T-cell (primary cell): ENCODE measurements at regions not wholly inside any gene's neighbourhood (a gene's known extent, or its start where the extent isn't known, plus 50 kb on each side); places are given as distances from the start of the nearest gene placed in this dataset.

Experiments used
- ATAC-seq, 4 experiments: fragments of 200-7000 bp in 3 of 4; fragments of 150-1000 bp in 1 of 4; cut with Tn5 transposase; replicated peaks in 1 of 4; 1 replicate in 3 of 4; 2 replicates in 1 of 4; pipeline ENCODE4 v1.10.0; 2021; ENCODE audit warnings: moderate library complexity in 3 of 4, mild to moderate bottlenecking in 2 of 4, moderate number of reproducible peaks in 1 of 4
- CTCF ChIA-PET, 2 donors: fragments of 300-600 bp; sonication (Branson Sonifier 250); formaldehyde crosslinking; loops; one replicate each; lab custom pipeline; 2022; ENCODE audit warnings: antibody characterized with exemption in 2 of 2; lab: Charles Lee
- POLR2A ChIA-PET, 2 donors: fragments of 300-600 bp; sonication (Branson Sonifier 250); formaldehyde crosslinking; loops; one replicate each; lab custom pipeline; 2022; ENCODE audit warnings: antibody characterized with exemption in 2 of 2; lab: Charles Lee
- DNase-seq, 35 experiments: peaks; one replicate each; pipeline versions ENCODE4 v3.0.0 to v3.0.0-alpha.2; 2013 to 2023
- H3K27ac ChIP-seq: one replicate; pipeline ENCODE4 v1.5.1; 2013; ENCODE audit warnings: low read length
- H3K27me3 ChIP-seq, 2 experiments: replicated peaks in 1 of 2; 1 replicate in 1 of 2; 2 replicates in 1 of 2; pipeline versions ENCODE4 v1.6.1 to v1.7.0; 2013; ENCODE audit warnings: low read length in 1 of 2, mixed read lengths in 1 of 2; ENCODE audit not compliant: control insufficient read depth in 2 of 2, insufficient read depth in 2 of 2; ENCODE audit errors: extremely low read depth in 1 of 2
- H3K36me3 ChIP-seq, 2 donors: 1 replicate in 1 of 2; 2 replicates in 1 of 2; pipeline versions ENCODE4 v1.6.1 to v1.7.0; 2013; ENCODE audit warnings: low read length in 1 of 2; ENCODE audit not compliant: control insufficient read depth in 2 of 2, insufficient read depth in 1 of 2; ENCODE audit errors: extremely low read depth in 1 of 2
- H3K4me1 ChIP-seq, 2 experiments: 1 replicate in 1 of 2; 2 replicates in 1 of 2; pipeline versions ENCODE4 v1.6.1 to v1.7.0; 2013; ENCODE audit warnings: low read length in 2 of 2, mixed read lengths in 1 of 2; ENCODE audit not compliant: insufficient read depth in 2 of 2, control insufficient read depth in 1 of 2; ENCODE audit errors: extremely low read depth in 1 of 2
- H3K4me3 ChIP-seq, 2 donors: 1 replicate in 1 of 2; 2 replicates in 1 of 2; pipeline versions ENCODE4 v1.5.1 to v1.7.0; 2013; ENCODE audit warnings: mild to moderate bottlenecking in 2 of 2, low read length in 1 of 2, moderate library complexity in 1 of 2; ENCODE audit not compliant: control insufficient read depth in 1 of 2; ENCODE audit errors: extremely low read depth in 1 of 2
- H3K9me3 ChIP-seq: 2 replicates; pipeline ENCODE4 v1.7.0; 2013
- H3K27ac Mint-ChIP-seq, 2 donors: one replicate each; pipeline ENCODE4 v1.8.0; 2020 to 2021; ENCODE audit warnings: mild to moderate bottlenecking in 2 of 2, mixed read lengths in 2 of 2
- H3K27me3 Mint-ChIP-seq, 2 donors: one replicate each; pipeline ENCODE4 v1.8.0; 2021 to 2022; ENCODE audit warnings: mixed read lengths in 2 of 2
- H3K36me3 Mint-ChIP-seq: one replicate; pipeline ENCODE4 v1.8.0; 2021; ENCODE audit warnings: mixed read lengths
- H3K4me1 Mint-ChIP-seq, 3 donors: one replicate each; pipeline ENCODE4 v1.8.0; 2020 to 2022; ENCODE audit warnings: mixed read lengths in 3 of 3, mild to moderate bottlenecking in 1 of 3
- H3K4me3 Mint-ChIP-seq, 3 donors: one replicate each; pipeline ENCODE4 v1.8.0; 2020 to 2022; ENCODE audit warnings: mild to moderate bottlenecking in 3 of 3, mixed read lengths in 3 of 3, moderate library complexity in 3 of 3
- H3K9me3 Mint-ChIP-seq, 3 donors: one replicate each; pipeline ENCODE4 v1.8.0; 2020 to 2022; ENCODE audit warnings: mixed read lengths in 3 of 3
- WGBS: methylation state at CpG from one replicate; pipeline ENCODE4 v1.1.5; 2013; ENCODE audit warnings: missing lambda C conversion rate; ENCODE audit not compliant: insufficient coverage; 5-methylcytosine and 5-hydroxymethylcytosine counted together

GRCh38 chr10:3241967-3242650, 69.5 kb upstream of the PITRM1 start:
- no peak overlapping the region for H3K27ac Mint-ChIP-seq
- peaks cover 0 to 7% (median 4%) of the 10 kb centered on the region in 3 donors for H3K4me1 Mint-ChIP-seq
- Histone ChIP-seq H3K4me3 (no peak overlapping the region), H3K9me3 (no peaks in the 10 kb centered on the region), H3K36me3 (no peaks in the 10 kb centered on the region), H3K27me3 (peaks cover 0 to 42% of the 10 kb centered on the region in 2 experiments), H3K27ac (no peak overlapping the region), H3K4me1 (peaks cover 0 to 11% of the 10 kb centered on the region in 2 experiments)
- ChIA-PET POLR2A (no interaction called here), CTCF (interaction anchor here in 1 of 2 donors (2.6 kb wide), 1 partner anchor 1414 kb away, joined by 14 read pairs; no protein-coding TSS in a partner anchor)
- no peak for DNase-seq
- no peaks in the 10 kb centered on the region for H3K36me3 Mint-ChIP-seq
- peaks cover 9 to 11% of the 10 kb centered on the region in 2 donors for H3K27me3 Mint-ChIP-seq
- no peaks in the 10 kb centered on the region for H3K9me3 Mint-ChIP-seq
- no peak overlapping the region for H3K4me3 Mint-ChIP-seq
- no peak for ATAC-seq
- 79% methylated on average over 6 of the region's 10 CpGs for WGBS

GRCh38 chr10:3241274-3241921, 68.8 kb upstream of the PITRM1 start:
- POLR2A ChIA-PET, result no interaction called here
- no peaks in the 10 kb centered on the region for H3K9me3 Mint-ChIP-seq
- Histone ChIP-seq H3K9me3 (no peaks in the 10 kb centered on the region), H3K4me1 (peaks cover 0 to 11% of the 10 kb centered on the region in 2 experiments), H3K27me3 (peaks cover 0 to 42% of the 10 kb centered on the region in 2 experiments), H3K27ac (no peak overlapping the region), H3K36me3 (no peaks in the 10 kb centered on the region), H3K4me3 (no peak overlapping the region)
- WGBS, result 89% methylated on average over 22 of the region's 24 CpGs
- no peak for DNase-seq
- H3K4me1 Mint-ChIP-seq, result peaks cover 0 to 7% (median 4%) of the 10 kb centered on the region in 3 donors
- ATAC-seq, result no peak
- H3K4me3 Mint-ChIP-seq, result no peak overlapping the region
- no peaks in the 10 kb centered on the region for H3K36me3 Mint-ChIP-seq
- CTCF ChIA-PET, result interaction anchor here (2.6 to 3.8 kb wide), 2 partner anchors 1415 kb away, joined by 14 to 29 read pairs; no protein-coding TSS in a partner anchor
- no peak overlapping the region for H3K27ac Mint-ChIP-seq
- peaks cover 9 to 16% of the 10 kb centered on the region in 2 donors for H3K27me3 Mint-ChIP-seq

DNA sequence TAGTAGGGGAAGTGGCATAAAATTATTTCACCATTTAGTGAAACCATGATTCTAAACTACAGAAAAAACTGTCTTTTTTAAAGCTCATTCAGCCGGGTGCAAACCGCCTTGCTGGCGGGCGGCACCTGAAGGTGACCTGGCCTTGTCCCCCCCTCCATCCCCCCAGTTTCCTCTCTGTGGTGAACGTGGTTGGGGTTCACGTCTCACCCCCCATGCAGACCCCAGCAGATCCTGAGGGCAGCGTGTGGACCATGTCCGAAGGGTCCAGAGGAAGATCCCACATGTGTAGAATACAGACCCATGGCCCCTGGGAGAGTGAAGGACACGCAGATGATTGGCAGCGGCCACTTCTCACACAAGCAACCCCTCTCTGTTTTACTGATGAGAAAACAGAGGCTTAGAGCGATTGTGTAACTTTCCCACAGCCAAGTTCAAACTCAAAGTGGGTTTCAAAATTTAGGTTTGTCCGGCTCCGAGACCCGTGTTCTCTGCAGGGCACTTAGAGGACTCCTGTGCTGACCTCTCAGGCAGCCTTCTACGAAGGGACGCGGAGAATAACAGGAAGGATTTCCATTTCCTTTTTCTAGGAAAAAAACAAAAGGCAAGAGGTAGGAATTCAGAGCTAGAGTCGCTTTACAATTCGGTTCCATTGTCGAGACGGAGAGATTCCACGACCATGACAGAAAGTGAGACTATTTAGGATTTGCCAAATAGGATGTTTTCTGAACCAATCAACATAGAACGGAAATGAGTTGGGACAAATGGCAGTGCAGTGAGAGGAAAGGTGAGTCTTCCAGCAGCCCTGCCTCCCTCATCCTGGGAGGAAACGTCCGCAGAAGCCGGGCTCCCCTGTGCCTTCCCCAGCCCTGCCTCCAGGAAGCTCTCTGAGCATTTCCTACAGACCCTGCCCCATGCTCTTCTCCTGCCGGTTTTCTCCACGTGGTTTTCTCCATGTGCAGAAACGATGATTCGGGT, 67.6 kb upstream of the PITRM1 start:
- Histone ChIP-seq H3K27me3 (peaks cover 0 to 38% of the 10 kb centered on the region in 2 experiments), H3K4me1 (peaks cover 0 to 11% of the 10 kb centered on the region in 2 experiments), H3K4me3 (no peak overlapping the region), H3K36me3 (no peaks in the 10 kb centered on the region), H3K9me3 (no peaks in the 10 kb centered on the region), H3K27ac (no peak overlapping the region)
- H3K36me3 Mint-ChIP-seq, result no peaks in the 10 kb centered on the region
- no peaks in the 10 kb centered on the region for H3K9me3 Mint-ChIP-seq
- ChIA-PET CTCF (interaction anchor here (2.6 to 3.8 kb wide), 2 partner anchors 1416 to 1417 kb away, joined by 14 to 29 read pairs; no protein-coding TSS in a partner anchor), POLR2A (no interaction called here)
- H3K4me3 Mint-ChIP-seq, result no peak overlapping the region
- ATAC-seq (no peak), DNase-seq (no peak)
- H3K27ac Mint-ChIP-seq, result no peak overlapping the region
- peaks cover 0 to 7% (median 4%) of the 10 kb centered on the region in 3 donors for H3K4me1 Mint-ChIP-seq
- H3K27me3 Mint-ChIP-seq, result peaks cover 9 to 18% of the 10 kb centered on the region in 2 donors
- WGBS, result 77% methylated on average over 18 of the region's 30 CpGs

DNA sequence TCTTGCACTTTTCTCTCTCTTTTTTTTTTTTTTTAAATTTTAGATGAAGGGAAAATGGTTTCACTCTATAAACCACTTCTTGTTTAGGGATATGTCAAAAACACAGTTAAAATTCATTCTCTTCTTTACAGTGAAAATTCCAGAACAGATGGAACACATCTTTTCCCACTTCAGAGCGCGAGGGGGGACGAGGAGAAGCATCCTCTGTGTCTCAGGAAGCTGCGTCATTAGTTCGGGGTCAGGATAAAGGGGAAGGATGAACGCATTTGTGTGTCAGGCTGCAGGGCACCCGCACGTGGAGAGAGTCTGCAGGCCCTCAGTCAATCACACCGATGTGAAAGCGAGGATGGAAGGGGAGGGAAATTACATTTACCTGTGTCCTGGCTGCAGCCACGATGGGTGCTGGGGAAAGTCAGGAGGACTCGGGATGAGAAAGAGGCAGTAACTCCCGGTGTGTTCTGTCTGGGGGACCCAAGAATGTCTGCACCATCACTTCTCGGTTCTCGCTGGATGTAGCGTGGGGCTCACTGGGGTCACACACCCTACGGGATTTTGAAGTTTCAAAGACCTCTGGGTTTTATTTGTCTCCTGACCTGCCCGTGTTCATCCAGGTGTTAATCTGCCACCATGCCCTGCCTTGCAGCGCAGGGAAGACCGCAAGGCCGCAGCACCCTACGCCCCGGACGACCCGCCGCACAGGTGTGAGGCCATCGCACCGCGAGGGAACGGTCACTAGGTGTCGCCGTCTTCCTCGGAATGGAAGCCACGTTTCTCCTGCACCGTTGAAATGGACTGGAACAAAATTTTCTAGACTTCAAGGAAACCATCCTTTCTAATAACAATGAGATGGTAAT, 66.7 kb upstream of the PITRM1 start:
- ChIA-PET POLR2A (interaction anchor here in 1 of 2 donors (0.7 kb wide), 1 partner anchor 67 kb away, joined by 3 read pairs; no protein-coding TSS in a partner anchor), CTCF (interaction anchor here (0.5 to 3.8 kb wide), 3 partner anchors 1082 to 1418 kb away, joined by 4 to 29 read pairs (median 14); no protein-coding TSS in a partner anchor)
- peaks cover 0 to 11% of the 10 kb centered on the region in 2 experiments for H3K4me1 ChIP-seq
- Mint-ChIP-seq H3K4me1 (peaks cover 0 to 7% (median 4%) of the 10 kb centered on the region in 3 donors), H3K36me3 (no peaks in the 10 kb centered on the region), H3K9me3 (no peaks in the 10 kb centered on the region), H3K27me3 (peaks cover 14 to 16% of the 10 kb centered on the region in 2 donors), H3K4me3 (no peak overlapping the region), H3K27ac (no peak overlapping the region)
- 35% methylated on average over 23 of the region's 35 CpGs for WGBS
- no peaks in the 10 kb centered on the region for H3K9me3 ChIP-seq
- DNase-seq (peak; percentile 12 to 81 (median 60)), ATAC-seq (peak; percentile 71 to 84 (median 78))
- H3K36me3 ChIP-seq, result no peaks in the 10 kb centered on the region
- H3K4me3 ChIP-seq, result no peak overlapping the region
- H3K27ac ChIP-seq, result no peak overlapping the region
- peaks cover 0 to 35% of the 10 kb centered on the region in 2 experiments for H3K27me3 ChIP-seq

GRCh38 chr10:3238115-3238871, 65.7 kb upstream of the PITRM1 start:
- ChIA-PET POLR2A (no interaction called here), CTCF (interaction anchor here (0.5 to 3.8 kb wide), 3 partner anchors 1083 to 1592 kb away, joined by 3 to 29 read pairs (median 4); no protein-coding TSS in a partner anchor)
- Mint-ChIP-seq H3K4me3 (no peak overlapping the region), H3K27me3 (peaks cover 14 to 16% of the 10 kb centered on the region in 2 donors), H3K9me3 (no peaks in the 10 kb centered on the region), H3K36me3 (no peaks in the 10 kb centered on the region), H3K4me1 (peaks cover 0 to 7% (median 4%) of the 10 kb centered on the region in 3 donors), H3K27ac (no peak overlapping the region)
- H3K27ac ChIP-seq, result no peak overlapping the region
- peaks cover 0 to 35% of the 10 kb centered on the region in 2 experiments for H3K27me3 ChIP-seq
- 79% methylated on average over 26 of the region's 26 CpGs for WGBS
- no peak for ATAC-seq
- DNase-seq, result no peak
- H3K9me3 ChIP-seq, result no peaks in the 10 kb centered on the region
- no peaks in the 10 kb centered on the region for H3K36me3 ChIP-seq
- H3K4me1 ChIP-seq, result peaks cover 0 to 11% of the 10 kb centered on the region in 2 experiments
- H3K4me3 ChIP-seq, result no peak overlapping the region
